Sciatic nerve (tissue), 2 donors: ENCODE measurements at regions not wholly inside any gene's neighbourhood (a gene's known extent, or its start where the extent isn't known, plus 50 kb on each side); places are given as distances from the start of the nearest gene placed in this dataset.

ENCODE experiments used
- ATAC-seq: fragments of 200-7000 bp; cut with Tn5 transposase; one replicate; pipeline ENCODE4 v1.9.1; 2020; ENCODE audit warnings: mild to moderate bottlenecking, moderate library complexity
- DNase-seq: peaks from one replicate; pipeline ENCODE4 v3.0.0-alpha.2; 2020; ENCODE audit warnings: low spot score
- intact Hi-C: fragments of 100-400 bp; cut with DNase I; formaldehyde crosslinking; loops from one replicate; pipeline ENCODE4 v1.14.2; 2022
- donor health status: DM: no; HTN: no; CAD: no.
- donor health status: DM: no; HTN: no; CAD: no.

DNA sequence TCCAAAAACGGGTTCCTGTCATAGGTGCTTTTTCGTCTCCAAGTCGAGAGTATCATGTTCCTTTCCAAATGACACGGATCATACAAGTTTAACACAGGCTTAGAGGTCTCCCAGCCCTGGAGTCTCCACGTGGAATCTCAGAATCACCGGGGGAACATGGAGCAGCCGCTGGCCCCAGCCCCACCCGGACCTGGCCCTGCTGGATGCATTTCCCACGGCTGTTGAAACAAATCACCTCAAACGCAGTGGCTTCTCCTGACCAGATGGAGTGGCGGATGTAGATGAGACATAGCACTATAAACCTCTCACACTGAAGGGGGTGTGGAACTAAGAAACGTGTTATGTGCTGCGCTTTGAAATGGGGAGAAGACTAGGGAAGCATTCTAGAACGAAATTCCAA lies 70.0 kb upstream of the FRMD1 start:
- ATAC-seq (no peak), DNase-seq (no peak)
- intact Hi-C loops, result no loop called here

DNA sequence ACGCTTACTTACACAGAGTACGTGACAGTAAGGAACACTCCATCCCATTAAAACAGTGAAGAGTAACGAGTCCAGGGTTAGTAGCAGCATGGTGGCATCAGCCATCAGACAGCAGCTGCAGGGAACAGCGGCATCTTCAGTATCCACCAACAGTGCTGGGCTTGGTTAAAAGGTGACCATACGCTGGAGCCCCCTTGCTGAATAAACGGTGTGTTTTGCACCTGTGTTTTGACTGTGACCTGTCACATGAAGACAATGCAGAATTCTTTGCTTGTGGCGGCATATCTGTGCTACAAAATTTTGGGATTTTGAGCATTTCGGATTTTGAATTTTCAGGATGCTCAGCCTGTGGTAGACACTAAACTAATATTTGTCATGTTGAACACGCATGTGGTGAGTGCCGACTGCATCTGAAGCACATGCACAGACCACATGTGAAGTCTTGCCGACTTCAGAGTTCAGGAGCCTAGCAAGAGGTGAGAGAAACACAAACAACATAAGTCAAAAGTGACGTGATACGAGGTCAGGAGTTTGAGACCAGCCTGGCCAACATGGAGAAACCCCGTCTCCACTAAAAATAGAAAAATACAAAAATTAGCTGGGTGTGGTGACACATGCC lies 69.3 kb upstream of the FRMD1 start:
- no peak for ATAC-seq
- intact Hi-C loops, result no loop called here
- no peak for DNase-seq

DNA sequence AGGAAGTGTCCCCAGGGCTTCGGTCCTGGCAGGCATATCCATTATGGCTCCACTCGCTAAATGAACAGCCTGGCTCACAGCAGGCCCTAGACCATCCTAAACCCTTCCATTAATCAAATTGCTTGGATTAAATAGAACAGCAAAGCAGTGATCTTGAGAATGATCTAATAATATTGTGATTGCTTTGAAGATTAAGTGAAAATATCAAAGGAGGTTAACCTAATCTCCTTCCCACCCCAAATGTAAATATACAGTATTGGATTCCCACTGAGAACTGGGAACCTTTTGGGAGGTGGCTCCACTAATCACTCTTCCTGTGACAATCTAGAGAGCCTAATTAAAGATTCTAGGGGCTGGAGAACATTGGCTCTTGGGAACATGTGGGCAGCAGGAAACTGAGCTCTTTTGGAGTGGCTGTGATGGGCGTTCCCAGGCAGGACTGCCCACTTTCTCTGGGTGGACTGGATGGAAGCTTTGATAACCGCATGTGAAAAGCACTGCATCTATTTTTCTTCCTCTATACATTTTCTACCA lies 68.3 kb upstream of the FRMD1 start:
- DNase-seq, result no peak
- intact Hi-C loops, result no loop called here
- ATAC-seq, result no peak

DNA sequence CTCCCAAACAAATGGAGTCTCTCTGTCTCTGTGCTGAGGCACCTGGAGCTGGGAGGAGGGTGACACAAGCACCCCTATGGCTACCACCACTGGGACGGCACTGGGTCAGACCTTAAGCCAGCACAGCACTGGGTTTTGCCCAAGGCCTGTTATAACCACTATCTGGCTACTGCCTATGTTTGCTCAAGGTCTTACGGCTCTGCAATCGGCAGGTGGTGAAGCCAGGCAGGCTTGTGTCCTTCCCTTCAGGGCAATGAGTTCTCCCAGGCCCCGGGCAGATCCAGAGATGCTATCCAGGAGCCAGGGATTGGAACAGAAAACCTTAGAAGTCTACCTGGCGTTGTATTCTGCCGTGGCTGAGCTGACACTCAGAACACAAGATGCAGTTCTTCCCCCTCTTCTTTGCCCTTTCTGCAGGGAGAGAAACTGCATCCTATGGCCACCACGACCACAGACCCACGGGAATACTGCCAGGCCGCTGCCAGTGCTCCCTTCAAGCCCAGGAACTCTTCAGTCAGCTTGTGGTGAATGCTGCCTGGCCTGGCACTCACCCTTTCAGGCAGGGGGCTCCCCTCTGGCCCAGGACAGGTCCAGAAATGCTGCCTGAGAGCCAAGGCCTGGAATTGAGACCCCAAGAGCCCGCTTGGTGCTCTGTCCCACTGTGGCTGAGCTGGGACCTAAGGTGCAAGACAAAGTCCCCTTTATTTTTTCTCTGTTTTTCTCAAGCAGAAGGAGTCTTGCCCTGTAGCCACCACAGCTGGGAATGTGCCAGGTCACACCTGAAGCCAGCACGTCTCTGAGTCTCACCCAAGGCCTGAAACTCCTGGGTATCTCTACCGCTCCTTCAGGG lies 67.0 kb upstream of the FRMD1 start:
- intact Hi-C loops, result no loop called here
- no peak for ATAC-seq
- DNase-seq, result no peak

DNA sequence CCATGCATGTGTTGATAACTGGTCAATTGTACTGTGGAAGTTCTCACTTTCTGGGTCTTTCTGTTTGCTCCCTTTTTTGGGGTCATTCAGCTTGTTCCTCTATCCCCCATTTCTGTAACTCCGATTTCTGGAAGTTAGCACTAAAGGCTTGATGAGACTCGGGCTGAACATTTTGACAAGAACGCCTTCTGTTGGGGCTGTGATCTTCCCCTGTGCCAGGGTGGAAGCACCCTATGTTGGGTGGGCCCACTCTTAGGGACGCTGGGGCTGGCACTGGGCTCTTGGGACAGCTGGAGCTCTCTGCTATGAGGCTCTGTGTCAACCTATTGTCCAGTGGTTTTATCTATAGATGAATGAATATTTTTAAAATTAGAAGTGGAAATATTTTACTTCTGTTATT lies 60.1 kb upstream of the FRMD1 start:
- DNase-seq, result no peak
- intact Hi-C loops, result no loop called here
- no peak for ATAC-seq

DNA sequence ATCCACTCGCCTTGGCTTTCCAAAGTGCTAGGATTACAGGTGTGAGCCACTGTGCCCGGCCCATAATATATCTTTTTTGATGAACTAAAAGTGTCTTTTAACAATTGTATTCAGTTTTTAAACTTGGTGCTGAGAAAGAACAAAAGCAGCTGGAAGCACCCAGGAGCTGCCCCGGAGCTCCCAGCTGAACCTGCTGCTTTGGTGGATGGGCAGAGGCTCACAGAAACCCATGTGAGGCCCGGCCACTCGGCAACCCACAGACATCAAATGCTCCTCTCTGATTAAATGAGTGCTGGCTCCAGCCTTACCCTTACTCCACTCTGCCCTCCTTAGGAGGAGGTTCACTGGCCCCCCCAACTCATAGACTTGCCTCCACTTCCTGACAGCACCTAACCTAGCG lies 59.4 kb upstream of the FRMD1 start:
- DNase-seq (no peak), ATAC-seq (no peak)
- intact Hi-C loops, result no loop called here

- no peak for DNase-seq
- intact Hi-C loops, result no loop called here
- ATAC-seq, result no peak
These were observed 58.0 kb upstream of the FRMD1 start for GRCh38 chr6:168137024-168137423.

- intact Hi-C loops, result no loop called here
- ATAC-seq (no peak), DNase-seq (no peak)
These were observed 57.6 kb upstream of the FRMD1 start for GRCh38 chr6:168136622-168137021.

DNA sequence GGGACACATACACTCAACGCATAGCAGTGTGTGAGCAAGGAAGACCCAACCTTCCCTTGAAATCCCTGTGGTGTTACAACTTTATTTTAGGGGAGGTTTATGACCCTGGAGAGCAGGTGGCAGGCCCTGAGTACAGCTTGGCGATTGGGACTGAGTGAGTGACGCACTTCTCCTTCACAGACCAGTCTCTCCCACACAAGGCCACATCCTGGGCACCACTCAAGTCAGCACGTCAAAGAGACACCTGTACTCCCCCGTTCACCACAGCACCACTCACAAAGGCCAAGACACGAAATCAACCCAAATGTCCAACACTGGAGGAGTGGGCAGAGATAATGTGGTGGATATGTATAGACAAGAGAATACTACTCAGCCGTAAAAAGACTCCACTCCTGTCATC lies 57.0 kb upstream of the FRMD1 start:
- ATAC-seq, result no peak
- DNase-seq, result no peak
- intact Hi-C loops, result no loop called here

DNA sequence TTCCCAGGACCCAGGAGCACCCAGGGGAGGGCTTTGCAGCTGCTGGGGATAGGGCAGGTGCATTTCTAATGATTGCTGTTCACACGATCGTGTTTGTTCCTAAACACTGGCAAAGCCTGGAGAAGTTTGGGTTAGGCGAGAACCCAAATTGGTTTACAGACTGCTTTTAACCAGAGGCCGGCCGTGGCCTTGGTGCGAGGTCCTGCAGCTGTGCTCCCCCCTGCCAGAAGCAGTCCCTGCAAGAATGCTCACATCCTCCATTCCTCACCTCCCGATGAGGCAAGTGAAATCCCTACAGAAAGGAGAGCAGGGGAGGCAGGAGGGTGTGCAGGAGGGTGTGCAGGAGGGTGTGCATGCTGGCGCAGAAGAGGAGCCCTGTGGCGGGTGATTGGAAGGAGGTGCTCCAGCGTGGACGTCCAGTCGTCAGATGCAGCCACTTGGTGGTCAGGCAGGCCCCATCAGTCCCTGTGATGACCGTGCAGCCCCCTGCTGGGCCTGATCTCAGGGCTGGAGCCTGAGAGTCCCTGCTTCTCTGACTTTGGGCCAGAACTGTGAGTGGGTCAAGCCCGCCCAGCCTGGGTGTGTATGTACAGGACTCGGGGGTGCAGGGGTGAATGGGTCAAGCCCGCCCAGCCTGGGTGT lies 55.7 kb upstream of the FRMD1 start:
- DNase-seq (no peak), ATAC-seq (no peak)
- intact Hi-C loops, result loop anchor here (5.0 kb wide), 1 partner anchor 222 kb away; no protein-coding TSS in a partner anchor

GRCh38 chr6:168133687-168134559 lies 54.9 kb upstream of the FRMD1 start:
- ATAC-seq, result peak; percentile 27
- intact Hi-C loops, result loop anchor here (5.0 kb wide), 1 partner anchor 222 kb away; no protein-coding TSS in a partner anchor
- DNase-seq, result no peak

DNA sequence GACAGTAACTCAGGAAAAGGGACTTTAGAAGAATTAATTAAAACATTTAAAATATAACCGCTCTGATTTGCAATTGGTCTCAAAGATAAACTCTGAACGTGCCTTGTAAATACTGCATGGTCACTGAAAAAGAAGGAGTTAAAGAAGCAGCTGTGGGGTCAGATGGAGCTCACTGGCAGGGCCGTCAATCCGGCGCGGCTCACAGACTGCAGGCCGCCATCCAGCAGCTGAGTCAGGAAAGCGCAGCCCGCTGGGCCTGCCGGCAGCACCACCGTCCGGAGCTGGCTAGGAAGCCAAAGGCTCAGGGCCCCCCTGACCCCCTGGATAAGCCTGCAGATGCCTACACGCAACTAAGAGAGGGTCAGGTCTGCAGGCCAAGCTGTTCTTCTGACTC lies 54.2 kb upstream of the FRMD1 start:
- intact Hi-C loops, result loop anchor here (5.0 kb wide), 1 partner anchor 221 kb away; no protein-coding TSS in a partner anchor
- DNase-seq, result no peak
- ATAC-seq, result peak; percentile 78

DNA sequence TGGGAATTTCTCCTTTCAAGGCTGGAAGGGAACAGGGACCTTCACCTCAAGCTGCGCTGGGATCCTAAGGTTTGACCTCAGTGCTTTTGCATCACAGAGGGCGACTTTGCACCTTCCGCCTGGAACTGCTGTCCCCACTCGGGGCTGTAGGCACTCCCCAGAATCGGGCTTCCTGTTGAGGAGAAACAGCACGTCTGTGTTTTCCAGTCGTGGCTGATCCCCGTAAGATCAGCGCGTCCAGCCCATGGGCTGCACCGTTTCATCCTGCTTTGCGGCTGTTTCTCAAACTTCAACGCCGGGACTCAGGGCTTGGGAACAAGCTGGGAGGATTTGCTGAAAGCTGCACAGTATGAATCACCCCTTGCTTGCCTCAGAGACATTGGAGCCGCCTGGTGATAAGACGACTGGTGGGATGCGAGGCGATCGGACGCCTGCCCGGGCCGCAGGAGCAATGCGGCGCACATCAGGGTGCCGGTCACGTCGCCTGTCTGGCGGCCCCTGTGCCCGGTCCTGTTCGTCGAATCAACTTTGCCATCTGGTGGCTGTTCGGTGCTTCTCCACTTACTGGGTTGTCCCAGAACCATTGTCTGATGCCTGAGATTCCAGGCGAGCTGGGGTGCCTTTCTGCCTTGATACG lies 53.6 kb upstream of the FRMD1 start:
- peak; percentile 80 for ATAC-seq
- intact Hi-C loops, result loop anchor here (5.0 kb wide), 1 partner anchor 220 kb away; no protein-coding TSS in a partner anchor
- DNase-seq, result no peak

DNA sequence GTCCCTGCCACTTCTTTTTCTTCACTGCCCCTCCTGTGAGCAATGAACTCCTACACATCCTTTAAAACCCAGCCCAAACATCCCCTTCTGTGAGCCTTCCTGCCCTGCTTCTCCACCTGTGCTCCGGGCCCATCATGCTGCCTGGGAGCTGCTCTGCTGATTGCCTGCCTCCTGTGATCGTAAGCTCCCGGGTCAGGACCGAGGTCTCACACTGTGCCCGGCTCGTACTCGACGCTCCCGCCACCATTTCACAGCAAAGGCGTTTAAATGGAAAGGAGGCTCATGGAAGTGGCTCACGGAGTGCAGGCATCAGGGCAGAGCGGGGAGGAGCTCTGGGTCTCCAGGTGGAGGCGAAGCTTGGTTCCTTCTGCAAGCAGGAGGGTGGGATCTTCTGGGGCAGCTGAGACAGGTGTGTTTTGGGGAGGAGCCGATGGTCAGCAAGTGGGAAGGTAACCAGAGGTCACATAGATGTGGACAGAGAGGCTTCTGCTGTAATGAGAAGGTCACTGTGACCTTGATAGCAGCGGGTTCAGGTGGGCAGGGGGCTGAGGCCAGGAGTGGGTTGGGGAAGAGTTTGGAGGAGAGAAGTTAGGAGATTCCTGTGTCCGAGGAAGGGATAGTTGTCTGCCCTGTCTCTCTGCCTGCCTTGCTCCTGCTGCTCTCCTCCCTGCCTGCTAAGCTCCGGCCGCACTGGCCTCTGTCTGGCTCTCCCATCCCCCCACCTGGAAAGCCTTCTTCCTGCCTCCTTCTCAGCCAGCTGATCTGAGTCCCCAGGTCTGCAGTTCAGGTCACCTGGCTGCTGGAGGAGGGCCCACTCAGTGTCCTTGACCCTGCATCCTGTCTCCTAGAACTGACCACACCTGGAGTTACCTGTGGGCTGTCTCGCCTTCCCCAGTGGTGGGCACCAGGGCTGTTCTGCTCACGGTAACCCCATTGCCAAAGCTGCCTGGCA lies 52.7 kb upstream of the FRMD1 start:
- no peak for DNase-seq
- intact Hi-C loops, result loop anchor here (5.0 kb wide), 1 partner anchor 219 kb away; no protein-coding TSS in a partner anchor
- ATAC-seq, result no peak

DNA sequence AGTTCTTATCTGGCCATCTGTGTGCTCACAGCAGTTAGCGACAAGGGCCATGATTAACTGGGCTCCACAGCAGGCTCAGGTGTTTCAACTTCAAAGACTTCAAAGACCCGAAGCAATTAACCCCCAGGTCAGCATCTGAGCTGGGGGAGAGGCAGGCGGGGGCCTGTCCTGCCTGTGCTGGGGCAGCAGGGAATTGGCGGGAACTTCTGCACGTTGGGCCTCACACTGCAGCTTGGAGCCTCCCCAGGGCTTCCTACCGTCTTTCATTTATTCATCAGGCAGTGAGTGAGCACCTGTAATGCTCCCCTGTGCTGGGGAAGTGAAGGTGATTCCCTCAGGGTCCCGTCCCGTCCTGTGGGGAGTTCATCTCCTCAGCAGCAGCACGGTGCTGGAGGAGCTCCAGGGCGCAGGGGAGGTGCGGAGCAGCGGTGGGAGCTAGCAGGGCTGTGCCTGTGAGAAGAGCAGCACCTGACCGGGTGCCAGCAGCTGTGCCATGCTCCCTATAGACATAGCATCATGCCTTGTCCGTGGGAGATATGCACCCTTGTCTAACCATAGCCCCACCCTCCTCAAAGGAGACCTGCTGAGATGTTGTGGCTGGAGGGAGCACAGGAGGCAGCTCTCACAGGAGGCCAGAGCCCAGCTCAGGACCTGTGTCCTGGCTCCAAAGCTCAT lies 51.8 kb upstream of the FRMD1 start:
- no peak for DNase-seq
- intact Hi-C loops, result loop anchor here (5.0 kb wide), 1 partner anchor 219 kb away; no protein-coding TSS in a partner anchor
- ATAC-seq, result no peak

GRCh38 chr6:168130168-168130696 lies 51.2 kb upstream of the FRMD1 start:
- ATAC-seq (no peak), DNase-seq (no peak)
- intact Hi-C loops, result loop anchor here (5.0 kb wide), 1 partner anchor 218 kb away; no protein-coding TSS in a partner anchor
